OCI-LY3 (cell line): ENCODE measurements at regions not wholly inside any gene's neighbourhood (a gene's known extent, or its start where the extent isn't known, plus 50 kb on each side); places are given as distances from the start of the nearest gene placed in this dataset.

Source experiments
- H2AFZ ChIP-seq: fragments of 200-600, 300-600 bp; shearing (Covaris generic); 2 replicates; pipeline ENCODE4 v1.6.0; 2014; ENCODE audit warnings: antibody characterized with exemption, low read depth, low read length
- H3K27ac ChIP-seq: fragments of 200-600, 300-600 bp; sonication (generic); 2 replicates; pipeline ENCODE4 v1.5.1; 2014; ENCODE audit warnings: mild to moderate bottlenecking, low read length, moderate library complexity, mixed read lengths
- H3K27me3 ChIP-seq: fragments of 200-600, 300-600 bp; sonication (generic); 2 replicates; pipeline ENCODE4 v1.6.1; 2014; ENCODE audit warnings: low read depth, low read length, mixed read lengths
- H3K36me3 ChIP-seq: fragments of 200-600, 300-600 bp; sonication (generic); replicated peaks from 2 replicates; pipeline ENCODE3; 2014; ENCODE audit warnings: low read depth, low read length, mixed read lengths
- H3K4me1 ChIP-seq: fragments of 300-600, 200-600 bp; sonication (generic); 2 replicates; pipeline ENCODE4 v1.6.1; 2014; ENCODE audit warnings: low read length, mixed read lengths
- H3K4me2 ChIP-seq: fragments of 200-600, 300-600 bp; sonication (generic); 2 replicates; pipeline ENCODE4 v1.6.1; 2014; ENCODE audit warnings: low read length, mixed read lengths
- H3K4me3 ChIP-seq: fragments of 300-600, 200-600 bp; sonication (generic); 2 replicates; pipeline ENCODE4 v1.5.1; 2014; ENCODE audit warnings: antibody characterized with exemption, mild to moderate bottlenecking, low read length, moderate library complexity
- H3K79me2 ChIP-seq: fragments of 300-600, 200-600 bp; shearing (Covaris generic); 2 replicates; pipeline ENCODE4 v1.6.1; 2014; ENCODE audit warnings: mild to moderate bottlenecking, low read length, mixed read lengths
- H3K9ac ChIP-seq: fragments of 300-600, 200-600 bp; shearing (Covaris generic); 2 replicates; pipeline ENCODE4 v1.6.0; 2014; ENCODE audit warnings: mild to moderate bottlenecking, low read length, moderate library complexity
- H3K9me3 ChIP-seq: fragments of 200-600, 300-600 bp; shearing (Covaris generic); 2 replicates; pipeline ENCODE4 v1.6.1; 2014; ENCODE audit warnings: low read length, mixed read lengths; ENCODE audit not compliant: insufficient read depth
- H4K20me1 ChIP-seq: fragments of 200-600, 300-600 bp; sonication (generic); 2 replicates; pipeline ENCODE4 v1.6.1; 2016; ENCODE audit warnings: low read length, mixed read lengths; ENCODE audit not compliant: insufficient read depth
- CTCF ChIP-seq: fragments of 200-600, 300-600 bp; sonication (generic); IDR thresholded peaks from 2 replicates; pipeline ENCODE4 v1.5.1; 2014; ENCODE audit warnings: antibody characterized with exemption, low read length, low read depth
- EZH2phosphoT487 ChIP-seq: fragments of 200-600 bp; shearing (Covaris generic); IDR thresholded peaks from 2 replicates; pipeline ENCODE4 v1.6.1; 2018; ENCODE audit warnings: antibody characterized with exemption, mixed run types, low read depth

GRCh38 chr1:102100666-102101065 is 103.9 kb upstream of the OLFM3 start:
- no peak overlapping the region for H3K27ac ChIP-seq
- H3K4me3 ChIP-seq: no peak overlapping the region
- H3K4me1 ChIP-seq: no peaks in the 10 kb centered on the region
- H3K9ac ChIP-seq: no peak overlapping the region
- no peaks in the 10 kb centered on the region for H3K9me3 ChIP-seq
- H3K79me2 ChIP-seq: no peaks in the 10 kb centered on the region
- TF ChIP-seq EZH2phosphoT487: no peak
- no peak for TF ChIP-seq CTCF
- H3K36me3 ChIP-seq: no peaks in the 10 kb centered on the region
- H2AFZ ChIP-seq: no peak overlapping the region
- no peak overlapping the region for H3K4me2 ChIP-seq
- H3K27me3 ChIP-seq: no peaks in the 10 kb centered on the region
- no peaks in the 10 kb centered on the region for H4K20me1 ChIP-seq

- no peaks in the 10 kb centered on the region for H3K27me3 ChIP-seq
- H3K36me3 ChIP-seq: no peaks in the 10 kb centered on the region
- no peaks in the 10 kb centered on the region for H3K79me2 ChIP-seq
- no peak overlapping the region for H3K4me2 ChIP-seq
- no peaks in the 10 kb centered on the region for H3K4me1 ChIP-seq
- no peak overlapping the region for H3K9ac ChIP-seq
- H4K20me1 ChIP-seq: no peaks in the 10 kb centered on the region
- TF ChIP-seq CTCF (no peak), EZH2phosphoT487 (no peak)
- no peak overlapping the region for H2AFZ ChIP-seq
- H3K4me3 ChIP-seq: no peak overlapping the region
- no peaks in the 10 kb centered on the region for H3K9me3 ChIP-seq
- H3K27ac ChIP-seq: no peak overlapping the region
Observed at GRCh38 chr1:102099916-102100315, 103.2 kb upstream of the OLFM3 start.

- Histone ChIP-seq H4K20me1 (no peaks in the 10 kb centered on the region), H3K4me3 (no peak overlapping the region), H3K36me3 (no peaks in the 10 kb centered on the region), H3K27me3 (no peaks in the 10 kb centered on the region), H3K9me3 (no peaks in the 10 kb centered on the region), H3K4me2 (no peak overlapping the region), H2AFZ (no peak overlapping the region), H3K79me2 (no peaks in the 10 kb centered on the region), H3K9ac (no peak overlapping the region), H3K4me1 (no peaks in the 10 kb centered on the region), H3K27ac (no peak overlapping the region)
- TF ChIP-seq CTCF: no peak
- no peak for TF ChIP-seq EZH2phosphoT487
Observed at GRCh38 chr1:102098536-102098935, 101.8 kb upstream of the OLFM3 start.

- TF ChIP-seq CTCF (no peak), EZH2phosphoT487 (no peak)
- H3K27me3 ChIP-seq: no peaks in the 10 kb centered on the region
- no peak overlapping the region for H3K4me3 ChIP-seq
- H3K36me3 ChIP-seq: no peaks in the 10 kb centered on the region
- no peaks in the 10 kb centered on the region for H3K79me2 ChIP-seq
- H3K4me1 ChIP-seq: no peaks in the 10 kb centered on the region
- H2AFZ ChIP-seq: no peak overlapping the region
- H3K27ac ChIP-seq: no peak overlapping the region
- H3K9me3 ChIP-seq: no peaks in the 10 kb centered on the region
- no peaks in the 10 kb centered on the region for H4K20me1 ChIP-seq
- H3K4me2 ChIP-seq: no peak overlapping the region
- H3K9ac ChIP-seq: no peak overlapping the region
Observed at GRCh38 chr1:102098081-102098480, 101.4 kb upstream of the OLFM3 start.
